ENCODE measurements at regions not wholly inside any gene's neighbourhood (a gene's known extent, or its start where the extent isn't known, plus 50 kb on each side); places are given as distances from the start of the nearest gene placed in this dataset.

- H3K27ac ChIP-seq, result no peak overlapping the region
- intact Hi-C loops (cut with DNase I), result no loop called here
These were observed 97.8 kb downstream of the C16orf95 start for GRCh38 chr16:87219287-87219909.

DNA sequence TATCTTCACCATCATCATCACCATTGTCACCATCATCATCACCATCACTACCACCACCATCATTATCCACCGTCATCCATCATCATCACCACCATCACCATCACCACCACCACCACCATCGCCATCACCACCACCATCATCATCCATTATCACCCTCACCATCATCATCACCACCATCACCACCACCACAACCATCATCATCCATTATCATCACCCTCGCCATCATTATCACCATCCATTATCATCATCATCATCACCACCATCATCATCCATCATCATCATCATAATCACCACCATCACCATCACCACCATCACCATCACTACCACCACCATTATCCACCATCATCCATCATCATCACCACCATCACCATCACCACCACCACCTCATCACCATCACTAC, 95.6 kb downstream of the C16orf95 start:
- Histone ChIP-seq H3K9me3 (no peaks in the 10 kb centered on the region), H3K36me3 (no peaks in the 10 kb centered on the region), H3K4me3 (no peak overlapping the region), H3K4me1 (no peaks in the 10 kb centered on the region), H3K27me3 (ENCODE audit: low read depth) (no peaks in the 10 kb centered on the region), H3K27ac (no peak overlapping the region)
- ATAC-seq (no peak), DNase-seq (no peak)
- TF ChIP-seq, protein P1, sequence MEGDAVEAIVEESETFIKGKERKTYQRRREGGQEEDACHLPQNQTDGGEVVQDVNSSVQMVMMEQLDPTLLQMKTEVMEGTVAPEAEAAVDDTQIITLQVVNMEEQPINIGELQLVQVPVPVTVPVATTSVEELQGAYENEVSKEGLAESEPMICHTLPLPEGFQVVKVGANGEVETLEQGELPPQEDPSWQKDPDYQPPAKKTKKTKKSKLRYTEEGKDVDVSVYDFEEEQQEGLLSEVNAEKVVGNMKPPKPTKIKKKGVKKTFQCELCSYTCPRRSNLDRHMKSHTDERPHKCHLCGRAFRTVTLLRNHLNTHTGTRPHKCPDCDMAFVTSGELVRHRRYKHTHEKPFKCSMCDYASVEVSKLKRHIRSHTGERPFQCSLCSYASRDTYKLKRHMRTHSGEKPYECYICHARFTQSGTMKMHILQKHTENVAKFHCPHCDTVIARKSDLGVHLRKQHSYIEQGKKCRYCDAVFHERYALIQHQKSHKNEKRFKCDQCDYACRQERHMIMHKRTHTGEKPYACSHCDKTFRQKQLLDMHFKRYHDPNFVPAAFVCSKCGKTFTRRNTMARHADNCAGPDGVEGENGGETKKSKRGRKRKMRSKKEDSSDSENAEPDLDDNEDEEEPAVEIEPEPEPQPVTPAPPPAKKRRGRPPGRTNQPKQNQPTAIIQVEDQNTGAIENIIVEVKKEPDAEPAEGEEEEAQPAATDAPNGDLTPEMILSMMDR (IDR thresholded peaks at IDR 0.05), result no peak
- intact Hi-C loops (cut with DNase I), result no loop called here

More at GRCh38 chr16:87219287-87219909, 97.8 kb downstream of the C16orf95 start:
- Histone ChIP-seq H3K9me3 (no peaks in the 10 kb centered on the region), H3K27me3 (ENCODE audit: low read depth) (no peaks in the 10 kb centered on the region), H3K36me3 (no peaks in the 10 kb centered on the region), H3K4me1 (no peaks in the 10 kb centered on the region), H3K4me3 (no peak overlapping the region)
- TF ChIP-seq, protein P1 (IDR thresholded peaks at IDR 0.05), result no peak
- ATAC-seq (no peak), DNase-seq (no peak)

GRCh38 chr16:87222335-87222734, 94.9 kb downstream of the C16orf95 start:
- Histone ChIP-seq H3K4me1 (no peaks in the 10 kb centered on the region), H3K36me3 (no peaks in the 10 kb centered on the region), H3K27ac (no peak overlapping the region), H3K4me3 (no peak overlapping the region), H3K9me3 (no peaks in the 10 kb centered on the region), H3K27me3 (ENCODE audit: low read depth) (no peaks in the 10 kb centered on the region)
- ATAC-seq (no peak), DNase-seq (no peak)
- TF ChIP-seq, protein P1 (IDR thresholded peaks at IDR 0.05), result no peak
- intact Hi-C loops (cut with DNase I), result no loop called here

DNA sequence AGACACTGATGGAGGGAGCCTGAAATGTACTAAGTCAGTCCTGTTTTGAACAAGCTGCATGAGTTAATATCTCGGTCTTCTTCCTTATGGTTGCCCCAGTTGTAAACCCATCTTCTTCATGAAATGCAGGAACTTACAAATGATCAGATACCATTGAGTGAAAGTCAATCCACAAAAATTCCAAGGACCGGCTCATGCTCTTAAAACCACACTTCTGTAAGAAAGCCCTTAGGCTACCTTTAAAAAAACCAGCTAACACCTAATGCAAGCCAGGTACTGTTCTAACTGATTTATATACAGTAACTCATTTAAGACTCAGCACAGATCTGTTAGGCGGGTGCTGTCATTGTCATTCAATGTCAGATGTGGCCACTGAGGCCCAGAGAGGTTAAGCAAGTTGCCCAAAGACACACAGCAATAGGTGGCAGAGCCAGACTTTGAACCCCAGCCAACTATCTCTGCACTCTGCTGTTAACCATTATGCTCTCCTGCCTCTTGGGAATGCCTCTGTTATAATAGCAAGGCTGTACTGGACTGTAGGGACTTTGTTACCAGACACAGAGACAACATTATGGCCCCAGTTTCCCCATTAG, 93.4 kb downstream of the C16orf95 start:
- intact Hi-C loops (cut with DNase I), result no loop called here
- Histone ChIP-seq H3K9me3 (no peaks in the 10 kb centered on the region), H3K4me1 (no peaks in the 10 kb centered on the region), H3K27me3 (ENCODE audit: low read depth) (no peaks in the 10 kb centered on the region), H3K27ac (no peak overlapping the region), H3K36me3 (no peaks in the 10 kb centered on the region), H3K4me3 (no peak overlapping the region)
- TF ChIP-seq, protein P1 (IDR thresholded peaks at IDR 0.05), result no peak
- no peak for ATAC-seq
- DNase-seq, result no peak

DNA sequence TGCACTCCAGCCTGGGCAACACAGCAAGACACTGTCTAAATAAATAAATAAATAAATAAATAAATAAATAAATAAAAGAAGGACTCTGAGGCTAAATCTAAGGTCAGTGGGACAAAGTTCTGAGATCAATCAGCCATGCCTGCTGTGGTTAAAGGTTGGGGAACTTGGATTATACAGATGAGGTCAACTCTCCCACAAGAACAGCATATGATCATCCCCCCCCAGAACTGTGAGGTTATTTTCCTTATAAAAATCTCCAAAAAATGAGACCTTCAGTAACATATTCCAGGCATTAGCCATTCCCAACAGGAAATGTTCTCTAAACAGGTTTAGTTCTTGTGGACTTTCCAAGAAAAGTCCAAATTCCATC, 90.3 kb downstream of the C16orf95 start:
- TF ChIP-seq, protein P1 (IDR thresholded peaks at IDR 0.05), result no peak
- ATAC-seq (no peak), DNase-seq (no peak)
- H3K27me3 ChIP-seq (ENCODE audit: low read depth), result no peaks in the 10 kb centered on the region
- H3K36me3 ChIP-seq, result no peaks in the 10 kb centered on the region
- H3K9me3 ChIP-seq, result no peaks in the 10 kb centered on the region
- peak overlapping the region; percentile 61 for H3K27ac ChIP-seq
- intact Hi-C loops (cut with DNase I), result no loop called here
- no peak overlapping the region for H3K4me3 ChIP-seq
- no peaks in the 10 kb centered on the region for H3K4me1 ChIP-seq
